HG02885 (cell line): ENCODE measurements at regions not wholly inside any gene's neighbourhood (a gene's known extent, or its start where the extent isn't known, plus 50 kb on each side); places are given as distances from the start of the nearest gene placed in this dataset.

Experiments
- ATAC-seq: cut with Tn5 transposase; IDR thresholded peaks from one replicate; pipeline ENCODE4 v1.9.1; 2021; ENCODE audit warnings: mild to moderate bottlenecking; ENCODE audit not compliant: unreplicated experiment, poor library complexity

- no peak for ATAC-seq
These were observed 208.7 kb upstream of the CSF3R start for GRCh38 chr1:36691374-36691773.

GRCh38 chr1:36689992-36690391 lies 207.3 kb upstream of the CSF3R start:
- ATAC-seq: no peak

DNA sequence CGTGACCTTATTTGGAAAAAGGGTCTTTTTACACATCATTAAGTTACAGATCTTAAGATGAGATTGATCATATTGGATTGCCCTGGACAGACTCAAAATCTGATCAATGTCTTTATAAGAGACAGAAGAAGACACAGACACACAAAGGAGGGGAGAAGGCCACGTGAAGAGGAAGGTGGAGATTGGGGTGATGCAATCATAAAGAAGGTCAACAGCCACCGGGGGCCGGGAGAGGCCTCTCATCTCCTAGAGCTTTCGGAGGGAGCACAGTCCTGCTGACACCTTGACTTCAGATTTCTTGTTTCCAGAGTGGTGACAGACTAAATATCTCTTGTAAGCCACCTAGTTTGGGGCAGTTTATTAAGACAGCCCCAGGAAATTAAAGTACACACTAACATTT lies 204.6 kb upstream of the CSF3R start:
- ATAC-seq: no peak

DNA sequence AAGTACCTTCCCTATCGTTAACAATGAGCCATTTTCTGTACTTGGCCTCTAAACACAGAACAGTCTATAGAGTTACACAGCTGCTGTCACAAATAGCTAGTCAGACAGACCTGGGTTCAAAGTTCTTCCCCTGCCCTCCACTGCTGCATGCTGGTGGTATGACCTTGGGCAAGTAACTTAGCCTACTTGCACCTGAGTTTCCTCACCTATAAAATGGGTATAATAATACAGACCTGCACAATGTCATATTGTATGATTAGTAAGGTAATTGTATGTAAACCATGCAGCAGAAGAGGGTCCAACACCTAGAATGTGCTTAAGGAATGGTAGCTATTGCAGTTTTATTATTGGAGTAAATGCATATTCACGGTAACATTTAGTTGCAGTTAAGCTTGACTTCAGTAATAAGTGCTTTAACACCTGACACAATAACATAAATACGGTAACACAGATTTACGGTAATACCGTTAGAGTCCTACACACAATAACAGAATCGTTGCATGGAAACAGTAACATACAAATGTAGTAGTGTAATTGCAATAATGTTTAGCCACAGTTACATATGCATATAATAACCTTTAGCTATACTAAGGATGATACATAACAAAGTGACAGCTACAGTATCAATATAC lies 193.3 kb upstream of the CSF3R start:
- no peak for ATAC-seq

DNA sequence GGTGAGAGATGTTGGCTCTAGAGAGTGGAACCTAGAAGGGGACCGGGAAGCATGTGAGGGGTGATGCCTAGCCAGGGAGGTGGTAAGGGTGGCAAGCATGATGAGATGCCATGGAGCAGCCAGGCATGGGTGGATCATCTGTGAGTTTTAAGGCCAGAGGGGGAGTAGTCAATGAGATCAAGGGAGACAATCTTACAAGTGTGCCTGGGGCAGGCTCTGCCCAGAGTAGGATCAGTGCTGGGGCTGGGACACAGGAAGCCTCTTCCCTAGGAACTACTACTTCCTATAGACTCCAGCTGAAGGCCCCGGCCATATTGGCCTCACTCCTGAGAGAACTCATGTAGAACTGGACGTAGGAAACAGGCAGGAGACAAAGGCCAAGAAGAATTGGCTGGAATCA lies 192.4 kb upstream of the CSF3R start:
- no peak for ATAC-seq

DNA sequence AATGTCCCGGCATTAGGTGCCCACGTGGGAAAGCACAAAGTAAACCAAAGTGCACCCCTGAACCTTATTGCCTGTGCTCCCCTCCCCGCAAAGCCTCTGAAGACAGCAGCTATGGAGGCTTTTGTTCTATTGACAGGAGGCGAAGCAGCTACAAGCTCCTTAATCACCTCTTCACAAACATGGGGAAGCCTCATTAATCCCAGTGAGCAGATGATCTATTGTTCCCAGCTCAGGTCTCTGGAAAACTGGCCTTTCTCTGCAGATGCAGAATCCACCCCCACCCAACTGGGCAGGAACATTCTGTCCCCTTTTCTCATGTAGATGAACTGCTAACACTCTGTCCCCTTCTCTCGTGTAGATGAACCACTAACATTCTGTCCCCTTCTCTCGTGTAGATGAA lies 190.5 kb upstream of the CSF3R start:
- no peak for ATAC-seq

DNA sequence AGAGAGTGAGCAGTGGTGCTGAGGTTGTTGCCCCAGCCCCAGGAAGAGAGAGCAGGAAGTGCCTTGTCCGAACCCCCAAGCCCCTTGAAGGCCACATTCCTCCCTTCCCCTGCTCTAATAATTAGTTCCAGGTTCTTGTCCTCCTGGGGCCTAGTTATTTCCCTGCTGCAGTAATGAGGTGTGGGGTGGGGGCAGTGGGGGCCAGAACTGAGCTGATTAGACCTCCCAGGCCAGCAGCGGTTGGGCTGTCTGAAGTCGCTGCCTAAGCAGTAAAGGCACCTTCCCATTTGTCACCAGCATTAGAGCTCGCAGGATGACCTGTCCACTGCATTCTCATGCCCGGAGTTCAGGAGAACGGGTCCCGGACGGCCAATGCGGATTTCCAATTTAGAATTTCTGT lies 186.5 kb upstream of the CSF3R start:
- ATAC-seq: no peak

GRCh38 chr1:36667836-36668235 lies 185.1 kb upstream of the CSF3R start:
- ATAC-seq: no peak

GRCh38 chr1:36667256-36667655 lies 184.5 kb upstream of the CSF3R start:
- no peak for ATAC-seq

- ATAC-seq: no peak
These were observed 182.9 kb upstream of the CSF3R start for GRCh38 chr1:36665478-36666080.

DNA sequence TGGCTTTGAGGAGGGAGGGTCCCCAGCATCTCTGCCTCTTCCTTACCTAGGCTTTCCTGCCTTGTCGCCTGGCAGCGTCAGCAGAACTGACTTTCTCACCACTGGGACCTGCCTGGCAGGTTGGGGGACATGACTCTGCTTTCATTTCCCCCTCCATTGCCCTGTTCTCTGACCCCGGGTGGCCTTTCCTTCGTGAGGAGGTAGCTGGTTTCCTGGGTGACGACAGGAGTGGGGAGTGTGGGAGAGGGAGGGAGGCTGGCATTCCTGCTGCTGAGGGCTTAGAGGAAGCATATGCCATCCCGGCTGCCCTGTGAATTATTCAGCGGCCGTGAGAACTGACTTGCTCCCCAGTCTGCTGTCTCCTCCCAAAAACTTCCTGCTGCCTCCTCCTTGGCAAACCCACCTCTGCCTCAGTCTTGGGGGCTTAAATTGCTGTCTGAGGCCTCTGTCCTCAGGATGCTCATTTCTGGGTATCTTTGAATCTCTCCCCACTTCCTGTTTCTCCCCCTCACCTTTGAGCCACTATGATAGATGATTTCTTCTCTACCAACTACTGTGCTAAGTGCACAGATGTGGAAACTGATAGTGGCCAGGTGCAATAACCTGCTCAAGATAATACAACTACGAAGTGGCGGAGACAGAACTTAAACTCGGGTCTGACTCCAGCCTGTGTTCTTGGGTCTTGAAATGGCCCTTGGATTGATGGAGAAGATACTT lies 182.0 kb upstream of the CSF3R start:
- no peak for ATAC-seq

GRCh38 chr1:36663772-36664430 lies 181.2 kb upstream of the CSF3R start:
- ATAC-seq: no peak

- no peak for ATAC-seq
These were observed 176.1 kb upstream of the CSF3R start for GRCh38 chr1:36658838-36659237.

DNA sequence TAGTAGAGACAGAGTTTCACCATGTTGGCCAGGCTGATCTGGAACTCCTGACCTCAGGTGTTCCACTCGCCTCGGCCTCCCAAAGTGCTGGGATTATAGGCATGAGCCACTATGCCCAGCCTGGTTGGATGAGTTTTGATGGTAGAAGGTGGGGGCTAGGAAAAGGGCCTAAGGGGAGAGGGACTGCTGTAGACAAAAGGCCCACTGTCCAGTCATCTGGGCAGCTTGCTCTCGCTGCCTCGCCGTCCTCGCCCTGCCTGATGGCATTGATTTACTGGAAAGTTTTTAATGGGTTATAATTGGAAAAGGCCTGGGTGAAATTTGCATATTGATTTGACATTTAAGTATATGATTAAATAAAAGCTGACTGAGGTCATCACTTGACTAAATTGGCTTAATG lies 175.1 kb upstream of the CSF3R start:
- ATAC-seq: no peak

- ATAC-seq: no peak
These were observed 174.1 kb upstream of the CSF3R start for GRCh38 chr1:36656838-36657237.

DNA sequence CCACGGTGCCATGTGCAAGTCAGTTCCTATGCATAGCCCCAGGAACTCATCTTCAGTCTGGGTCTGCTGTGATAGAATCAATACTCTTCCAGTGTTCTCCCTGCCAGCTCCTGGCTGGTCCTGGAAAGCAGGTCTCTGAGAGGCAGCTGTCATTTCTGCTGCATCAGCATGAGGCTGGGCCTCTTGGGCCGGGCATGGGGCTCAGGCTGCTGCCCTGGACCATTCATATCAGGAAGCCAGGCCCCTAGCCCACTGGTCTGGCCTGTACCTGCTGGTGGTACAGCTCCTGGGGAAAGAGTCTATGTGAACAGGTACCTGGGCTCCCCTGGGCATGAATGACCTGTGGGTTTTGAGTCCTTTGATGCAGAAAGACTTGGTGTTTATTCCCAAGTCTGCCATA lies 173.6 kb upstream of the CSF3R start:
- no peak for ATAC-seq

DNA sequence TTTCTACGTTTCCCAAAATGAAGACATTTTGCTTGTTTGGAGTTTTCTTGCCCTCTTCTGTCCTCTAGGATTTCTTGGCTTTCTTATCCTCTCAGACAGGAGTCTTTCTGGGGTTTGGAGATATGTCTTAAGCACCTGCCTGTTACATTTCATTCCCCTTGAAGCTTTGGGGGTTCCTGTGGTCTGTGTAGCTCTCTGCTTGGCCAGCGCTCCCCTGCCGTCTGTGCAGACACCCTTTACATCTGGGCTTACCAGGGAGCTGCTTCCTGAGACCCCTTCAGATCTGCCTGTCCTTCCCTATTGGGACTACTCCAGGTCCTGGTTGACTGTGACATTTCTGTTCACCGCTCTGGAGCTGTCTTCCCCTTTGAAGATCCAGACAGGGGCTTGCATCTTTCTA lies 171.9 kb upstream of the CSF3R start:
- ATAC-seq: no peak

- ATAC-seq: no peak
These were observed 171.1 kb upstream of the CSF3R start for GRCh38 chr1:36653850-36654249.

GRCh38 chr1:36652586-36652985 lies 169.9 kb upstream of the CSF3R start:
- no peak for ATAC-seq

DNA sequence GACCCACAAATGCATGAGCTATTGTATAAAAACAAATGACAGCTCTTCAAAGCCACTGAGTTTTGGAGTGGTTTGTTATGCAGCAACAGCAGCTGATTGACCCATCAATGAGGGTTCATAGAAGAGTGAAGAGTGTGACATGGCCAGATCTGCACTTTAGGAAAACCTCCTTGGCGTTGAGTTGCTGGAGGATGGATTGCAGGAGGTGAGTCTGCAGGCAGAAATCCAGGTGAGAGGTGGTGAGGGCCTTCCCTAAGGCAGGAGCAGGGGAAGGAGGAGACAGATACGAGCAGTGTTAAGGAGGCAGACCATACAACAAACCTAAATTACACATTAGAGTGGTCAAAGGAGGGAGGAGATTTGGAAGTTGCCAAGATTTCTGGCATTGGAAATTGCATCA lies 169.3 kb upstream of the CSF3R start:
- no peak for ATAC-seq

GRCh38 chr1:36651176-36651910 lies 168.6 kb upstream of the CSF3R start:
- no peak for ATAC-seq
